HL-60 (cell line): ENCODE measurements at regions not wholly inside any gene's neighbourhood (a gene's known extent, or its start where the extent isn't known, plus 50 kb on each side); places are given as distances from the start of the nearest gene placed in this dataset.

Source experiments
- DNase-seq, 2 experiments: peaks; one replicate each; pipeline ENCODE4 v3.0.0-alpha.2; 2010 to 2020; ENCODE audit warnings: low read depth in 1 of 2, low spot score in 1 of 2
- H3K27ac ChIP-seq: fragments of 250-450 bp; sonication (Bioruptor Pico); replicated peaks from 2 replicates; pipeline ENCODE4 v1.5.1; 2020; ENCODE audit warnings: mild to moderate bottlenecking, moderate library complexity
- H3K27me3 ChIP-seq: fragments of 250-450 bp; sonication (Bioruptor Pico); 2 replicates; pipeline ENCODE4 v1.5.1; 2021; ENCODE audit warnings: mild to moderate bottlenecking, moderate library complexity; ENCODE audit not compliant: insufficient read depth, poor library complexity, severe bottlenecking
- H3K4me3 ChIP-seq: replicated peaks from 2 replicates; pipeline ENCODE4 v1.5.1; 2011; ENCODE audit warnings: mild to moderate bottlenecking, control low read depth, low read length; ENCODE audit not compliant: insufficient read depth
- CTCF ChIP-seq: IDR thresholded peaks from one replicate; pipeline ENCODE4 v1.5.1; 2011; ENCODE audit warnings: low read length, control low read depth, inconsistent platforms; ENCODE audit not compliant: insufficient read depth
- GABPA ChIP-seq: IDR thresholded peaks from 2 replicates; pipeline ENCODE4 v1.6.1; 2012; ENCODE audit warnings: low read depth
- POLR2AphosphoS5 ChIP-seq: IDR thresholded peaks from 2 replicates; pipeline ENCODE4 v1.6.1; 2012; ENCODE audit warnings: low read depth
- REST ChIP-seq: IDR thresholded peaks from 2 replicates; pipeline ENCODE4 v1.6.1; 2012; ENCODE audit warnings: low read depth; ENCODE audit not compliant: insufficient replicate concordance
- SPI1 ChIP-seq: IDR thresholded peaks from 2 replicates; pipeline ENCODE4 v1.6.1; 2012; ENCODE audit warnings: low read depth, mild to moderate bottlenecking, borderline replicate concordance

DNA sequence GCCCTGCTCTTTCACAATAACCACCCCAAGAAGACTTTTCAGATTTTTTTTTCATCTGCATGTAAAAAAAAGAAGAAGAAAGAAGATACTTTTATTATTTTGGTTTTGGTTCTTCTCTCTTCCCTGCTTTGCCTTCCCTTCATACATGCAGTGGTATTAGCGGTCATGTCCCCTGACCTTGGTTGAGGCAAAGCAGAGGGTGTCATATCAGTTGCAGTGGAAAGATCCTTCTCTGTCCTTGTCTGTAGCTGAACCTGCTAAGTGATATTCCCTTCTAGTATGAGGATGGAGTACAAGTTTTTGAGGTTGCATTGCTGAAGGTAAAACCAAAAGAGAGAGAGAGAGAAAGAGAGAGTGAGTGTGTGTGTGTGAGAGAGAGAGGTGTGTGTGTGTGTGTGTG lies 345.7 kb downstream of the UTRN start:
- Histone ChIP-seq H3K27me3 (no peaks in the 10 kb centered on the region), H3K4me3 (no peak overlapping the region), H3K27ac (no peak overlapping the region)
- no peak for TF ChIP-seq GABPA
- TF ChIP-seq POLR2AphosphoS5, result no peak
- TF ChIP-seq REST, result no peak
- TF ChIP-seq CTCF, result no peak
- no peak for TF ChIP-seq SPI1
- no peak for DNase-seq

DNA sequence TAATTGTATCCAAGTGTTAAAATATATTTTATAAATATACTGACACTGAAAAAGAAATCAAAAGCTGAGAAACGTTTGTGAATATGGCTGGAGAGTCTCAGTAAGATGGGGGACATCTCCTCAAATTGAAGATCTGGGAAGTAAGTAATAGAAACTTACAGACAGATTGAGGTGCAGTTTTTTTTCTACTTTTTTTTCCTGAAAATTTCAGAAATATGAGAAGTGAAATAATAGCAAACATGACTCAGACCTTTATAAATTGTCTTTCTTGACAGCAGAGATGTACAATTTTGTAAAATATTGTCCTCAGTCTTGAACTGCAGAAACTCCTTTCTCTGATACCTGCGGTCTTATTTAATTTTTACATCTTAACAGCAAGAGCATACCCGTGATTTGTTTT lies 347.1 kb downstream of the UTRN start:
- no peak for DNase-seq
- Histone ChIP-seq H3K27ac (no peak overlapping the region), H3K4me3 (no peak overlapping the region), H3K27me3 (no peaks in the 10 kb centered on the region)
- TF ChIP-seq SPI1 (no peak), REST (no peak), POLR2AphosphoS5 (no peak), CTCF (no peak), GABPA (no peak)

GRCh38 chr6:144633886-144634285 lies 348.8 kb downstream of the UTRN start:
- H3K4me3 ChIP-seq, result no peak overlapping the region
- TF ChIP-seq POLR2AphosphoS5, result no peak
- no peak for TF ChIP-seq GABPA
- TF ChIP-seq CTCF, result no peak
- no peak for TF ChIP-seq SPI1

GRCh38 chr6:144634371-144634770 lies 349.2 kb downstream of the UTRN start:
- Histone ChIP-seq H3K4me3 (no peak overlapping the region), H3K27ac (no peak overlapping the region), H3K27me3 (no peaks in the 10 kb centered on the region)
- TF ChIP-seq POLR2AphosphoS5 (no peak), CTCF (no peak), REST (no peak), SPI1 (no peak), GABPA (no peak)
- no peak for DNase-seq

More at GRCh38 chr6:144633886-144634285, 348.8 kb downstream of the UTRN start:
- no peak for DNase-seq
- H3K27me3 ChIP-seq, result no peaks in the 10 kb centered on the region
- H3K27ac ChIP-seq, result no peak overlapping the region
